CD4-positive, CD25-positive, alpha-beta regulatory T cell (primary cell): ENCODE measurements at regions not wholly inside any gene's neighbourhood (a gene's known extent, or its start where the extent isn't known, plus 50 kb on each side); places are given as distances from the start of the nearest gene placed in this dataset.

Experiments used
- ATAC-seq, 2 donors: fragments of 150-1000 bp; cut with Tn5 transposase; one replicate each; pipeline ENCODE4 v1.10.0; 2021; ENCODE audit warnings: low read depth in 2 of 2, moderate number of reproducible peaks in 2 of 2, moderate library complexity in 1 of 2
- DNase-seq, 3 donors: peaks; one replicate each; pipeline versions ENCODE4 v3.0.0 to v3.0.0-alpha.2; 2012 to 2022; ENCODE audit warnings: mixed read lengths in 1 of 3
- H3K27ac ChIP-seq: one replicate; pipeline ENCODE4 v1.7.0; 2013; ENCODE audit warnings: mild to moderate bottlenecking, low read length; ENCODE audit not compliant: insufficient read depth, poor library complexity, severe bottlenecking
- H3K27me3 ChIP-seq: one replicate; pipeline ENCODE4 v1.7.0; 2013; ENCODE audit warnings: low read length; ENCODE audit not compliant: control insufficient read depth, insufficient read depth
- H3K36me3 ChIP-seq: one replicate; pipeline ENCODE4 v1.7.0; 2013; ENCODE audit warnings: mild to moderate bottlenecking, low read length, moderate library complexity; ENCODE audit not compliant: control insufficient read depth, insufficient read depth
- H3K4me1 ChIP-seq: 2 replicates; pipeline ENCODE4 v1.7.0; 2013; ENCODE audit warnings: mild to moderate bottlenecking, low read length; ENCODE audit not compliant: insufficient read depth, control insufficient read depth, poor library complexity, severe bottlenecking
- H3K4me3 ChIP-seq: one replicate; pipeline ENCODE4 v1.7.0; 2013; ENCODE audit warnings: low read depth, mild to moderate bottlenecking, low read length, moderate library complexity
- H3K9me3 ChIP-seq, 2 experiments: 1 replicate in 1 of 2; 2 replicates in 1 of 2; pipeline ENCODE4 v1.7.0; 2013; ENCODE audit warnings: low read length in 2 of 2, mild to moderate bottlenecking in 1 of 2, moderate library complexity in 1 of 2; ENCODE audit not compliant: control insufficient read depth in 2 of 2
- H3K27ac Mint-ChIP-seq, 3 donors: one replicate each; pipeline ENCODE4 v1.8.0; 2020 to 2022; ENCODE audit warnings: mild to moderate bottlenecking in 3 of 3, mixed read lengths in 3 of 3, moderate library complexity in 2 of 3
- H3K27me3 Mint-ChIP-seq: one replicate; pipeline ENCODE4 v1.8.0; 2022; ENCODE audit warnings: mild to moderate bottlenecking, mixed read lengths
- H3K36me3 Mint-ChIP-seq: one replicate; pipeline ENCODE4 v1.8.0; 2020; ENCODE audit warnings: mixed read lengths
- H3K4me1 Mint-ChIP-seq, 4 donors: one replicate each; pipeline ENCODE4 v1.8.0; 2020 to 2022; ENCODE audit warnings: mixed read lengths in 4 of 4, mild to moderate bottlenecking in 1 of 4
- H3K4me3 Mint-ChIP-seq, 4 donors: one replicate each; pipeline ENCODE4 v1.8.0; 2020 to 2022; ENCODE audit warnings: mild to moderate bottlenecking in 4 of 4, mixed read lengths in 4 of 4, moderate library complexity in 3 of 4
- H3K9me3 Mint-ChIP-seq, 7 donors: one replicate each; pipeline ENCODE4 v1.8.0; 2020 to 2022; ENCODE audit warnings: mixed read lengths in 7 of 7, mild to moderate bottlenecking in 3 of 7, moderate library complexity in 2 of 7

GRCh38 chr2:189960346-189960745 is 102.2 kb downstream of the MSTN start:
- H3K4me3 ChIP-seq: no peak overlapping the region
- H3K4me1 Mint-ChIP-seq: no peaks in the 10 kb centered on the region
- no peak overlapping the region for H3K4me3 Mint-ChIP-seq
- no peaks in the 10 kb centered on the region for H3K36me3 Mint-ChIP-seq
- ATAC-seq (no peak), DNase-seq (no peak)
- no peak overlapping the region for H3K27ac ChIP-seq
- H3K27me3 Mint-ChIP-seq: peaks cover 4% of the 10 kb centered on the region
- H3K4me1 ChIP-seq: no peaks in the 10 kb centered on the region
- H3K36me3 ChIP-seq: no peaks in the 10 kb centered on the region
- no peaks in the 10 kb centered on the region for H3K27me3 ChIP-seq
- no peak overlapping the region for H3K27ac Mint-ChIP-seq
- no peaks in the 10 kb centered on the region for H3K9me3 Mint-ChIP-seq
- H3K9me3 ChIP-seq: no peaks in the 10 kb centered on the region

- Histone ChIP-seq H3K36me3 (no peaks in the 10 kb centered on the region), H3K4me1 (no peaks in the 10 kb centered on the region), H3K9me3 (no peaks in the 10 kb centered on the region), H3K27ac (no peak overlapping the region), H3K27me3 (no peaks in the 10 kb centered on the region), H3K4me3 (no peak overlapping the region)
- DNase-seq: no peak
- H3K4me1 Mint-ChIP-seq: no peaks in the 10 kb centered on the region
- H3K9me3 Mint-ChIP-seq: no peaks in the 10 kb centered on the region
- no peak for ATAC-seq
- peaks cover under 1% of the 10 kb centered on the region for H3K27me3 Mint-ChIP-seq
- no peak overlapping the region for H3K4me3 Mint-ChIP-seq
- H3K27ac Mint-ChIP-seq: no peak overlapping the region
- H3K36me3 Mint-ChIP-seq: no peaks in the 10 kb centered on the region
These were observed 103.1 kb downstream of the MSTN start for GRCh38 chr2:189959450-189959849.

- H3K27me3 Mint-ChIP-seq: peaks cover 4% of the 10 kb centered on the region
- H3K27ac Mint-ChIP-seq: no peak overlapping the region
These were observed 107.5 kb downstream of the MSTN start for GRCh38 chr2:189954989-189955388.

GRCh38 chr2:189952536-189953109 is 109.9 kb downstream of the MSTN start:
- Histone ChIP-seq H3K4me1 (no peaks in the 10 kb centered on the region), H3K27ac (no peak overlapping the region), H3K36me3 (no peaks in the 10 kb centered on the region), H3K4me3 (no peak overlapping the region), H3K9me3 (no peaks in the 10 kb centered on the region), H3K27me3 (no peaks in the 10 kb centered on the region)
- Mint-ChIP-seq H3K4me1 (no peaks in the 10 kb centered on the region), H3K27me3 (peaks cover 4% of the 10 kb centered on the region), H3K27ac (no peak overlapping the region), H3K4me3 (no peak overlapping the region), H3K36me3 (no peaks in the 10 kb centered on the region), H3K9me3 (no peaks in the 10 kb centered on the region)
- DNase-seq (no peak), ATAC-seq (no peak)

More at GRCh38 chr2:189954989-189955388, 107.5 kb downstream of the MSTN start:
- no peaks in the 10 kb centered on the region for H3K36me3 ChIP-seq
- no peaks in the 10 kb centered on the region for H3K9me3 ChIP-seq
- H3K27ac ChIP-seq: no peak overlapping the region
- no peaks in the 10 kb centered on the region for H3K4me1 ChIP-seq
- Mint-ChIP-seq H3K36me3 (no peaks in the 10 kb centered on the region), H3K9me3 (no peaks in the 10 kb centered on the region), H3K4me1 (no peaks in the 10 kb centered on the region), H3K4me3 (no peak overlapping the region)
- H3K4me3 ChIP-seq: no peak overlapping the region
- DNase-seq: no peak
- H3K27me3 ChIP-seq: no peaks in the 10 kb centered on the region
- ATAC-seq: no peak

- Histone ChIP-seq H3K4me3 (no peak overlapping the region), H3K4me1 (no peaks in the 10 kb centered on the region), H3K27ac (no peak overlapping the region), H3K9me3 (no peaks in the 10 kb centered on the region), H3K27me3 (no peaks in the 10 kb centered on the region), H3K36me3 (no peaks in the 10 kb centered on the region)
- Mint-ChIP-seq H3K27ac (no peak overlapping the region), H3K27me3 (peaks cover 4% of the 10 kb centered on the region), H3K4me1 (no peaks in the 10 kb centered on the region), H3K4me3 (no peak overlapping the region), H3K36me3 (no peaks in the 10 kb centered on the region), H3K9me3 (no peaks in the 10 kb centered on the region)
- ATAC-seq: no peak
- no peak for DNase-seq
These were observed 110.6 kb downstream of the MSTN start for GRCh38 chr2:189951791-189952535.

GRCh38 chr2:189943009-189943408 is 119.5 kb downstream of the MSTN start:
- Mint-ChIP-seq H3K27ac (no peak overlapping the region), H3K36me3 (no peaks in the 10 kb centered on the region), H3K4me3 (no peak overlapping the region), H3K27me3 (peaks cover 4% of the 10 kb centered on the region), H3K9me3 (peaks cover 2 to 35% (median 13%) of the 10 kb centered on the region in 7 donors), H3K4me1 (no peaks in the 10 kb centered on the region)
- ATAC-seq (no peak), DNase-seq (no peak)
- H3K27me3 ChIP-seq: no peaks in the 10 kb centered on the region
- no peak overlapping the region for H3K27ac ChIP-seq
- no peaks in the 10 kb centered on the region for H3K36me3 ChIP-seq
- H3K4me1 ChIP-seq: no peaks in the 10 kb centered on the region
- no peak overlapping the region for H3K4me3 ChIP-seq
- peaks cover 2 to 23% of the 10 kb centered on the region in 2 experiments for H3K9me3 ChIP-seq

GRCh38 chr2:189940913-189941312 is 121.6 kb downstream of the MSTN start:
- Mint-ChIP-seq H3K4me3 (no peak overlapping the region), H3K36me3 (no peaks in the 10 kb centered on the region), H3K27ac (no peak overlapping the region), H3K27me3 (peaks cover 4% of the 10 kb centered on the region), H3K4me1 (no peaks in the 10 kb centered on the region), H3K9me3 (peaks cover 2 to 35% (median 13%) of the 10 kb centered on the region in 7 donors)
- no peaks in the 10 kb centered on the region for H3K36me3 ChIP-seq
- no peak overlapping the region for H3K27ac ChIP-seq
- peaks cover 2 to 23% of the 10 kb centered on the region in 2 experiments for H3K9me3 ChIP-seq
- no peak overlapping the region for H3K4me3 ChIP-seq
- DNase-seq: no peak
- no peak for ATAC-seq
- no peaks in the 10 kb centered on the region for H3K4me1 ChIP-seq
- no peaks in the 10 kb centered on the region for H3K27me3 ChIP-seq

GRCh38 chr2:189937691-189938090 is 124.8 kb downstream of the MSTN start:
- H3K9me3 ChIP-seq: peaks cover 2 to 15% of the 10 kb centered on the region in 2 experiments
- no peaks in the 10 kb centered on the region for H3K36me3 ChIP-seq
- H3K4me1 ChIP-seq: no peaks in the 10 kb centered on the region
- Mint-ChIP-seq H3K27ac (no peak overlapping the region), H3K4me1 (no peaks in the 10 kb centered on the region), H3K9me3 (peaks cover 0 to 29% (median 7%) of the 10 kb centered on the region in 7 donors), H3K36me3 (no peaks in the 10 kb centered on the region), H3K4me3 (no peak overlapping the region), H3K27me3 (no peaks in the 10 kb centered on the region)
- DNase-seq (no peak), ATAC-seq (no peak)
- no peaks in the 10 kb centered on the region for H3K27me3 ChIP-seq
- H3K4me3 ChIP-seq: no peak overlapping the region
- H3K27ac ChIP-seq: no peak overlapping the region
